ENCODE measurements at regions not wholly inside any gene's neighbourhood (a gene's known extent, or its start where the extent isn't known, plus 50 kb on each side); places are given as distances from the start of the nearest gene placed in this dataset.

DNA sequence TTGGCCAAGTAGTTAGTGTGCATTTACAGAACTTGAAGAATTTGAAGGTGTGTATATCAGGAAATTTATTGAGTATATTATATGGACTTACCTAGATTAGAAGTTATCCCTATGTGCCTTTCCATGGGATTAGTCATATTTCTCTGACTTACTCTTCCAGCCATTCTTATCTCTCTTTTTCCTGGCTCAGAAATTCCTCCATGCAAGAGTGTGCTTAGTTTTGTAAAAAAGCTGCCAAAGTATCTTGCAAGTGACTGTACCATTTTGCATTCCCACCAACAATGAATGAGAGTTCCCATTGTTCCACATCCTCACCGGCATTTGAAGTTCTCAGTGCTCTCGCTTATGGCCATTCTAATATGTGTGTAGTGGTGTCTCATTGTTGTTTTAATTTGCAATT lies 82.2 kb upstream of the GUCA2B start:
- H3K36me3 ChIP-seq (ENCODE audit: insufficient read depth, low read length): no peaks in the 10 kb centered on the region
- no peaks in the 10 kb centered on the region for H3F3A ChIP-seq (ENCODE audit: insufficient read depth, low read length)
- no peak overlapping the region for H3K9ac ChIP-seq (ENCODE audit: low read length)
- no peak overlapping the region for H3K4me2 ChIP-seq (ENCODE audit: low read length)
- H3K9me3 ChIP-seq (ENCODE audit: low read length): no peaks in the 10 kb centered on the region
- H3K27ac ChIP-seq (ENCODE audit: low read depth, low read length, poor library complexity, severe bottlenecking): no peak overlapping the region
- H3K79me2 ChIP-seq (ENCODE audit: insufficient read depth, low read length): no peaks in the 10 kb centered on the region
- H2AFZ ChIP-seq (ENCODE audit: low read length): no peak overlapping the region
- no peak overlapping the region for H3K4me3 ChIP-seq (ENCODE audit: low read depth, low read length, poor library complexity, severe bottlenecking)
- no peaks in the 10 kb centered on the region for H3K9me2 ChIP-seq (ENCODE audit: low read depth, low read length)
- no peaks in the 10 kb centered on the region for H4K20me1 ChIP-seq (ENCODE audit: insufficient read depth, low read length)
- no peaks in the 10 kb centered on the region for H3K4me1 ChIP-seq (ENCODE audit: insufficient read depth, low read length, severe bottlenecking)
- no peaks in the 10 kb centered on the region for H3K27me3 ChIP-seq (ENCODE audit: insufficient read depth, low read length)
- TF ChIP-seq EZH2 (IDR thresholded peaks at IDR 0.05; ENCODE audit: borderline replicate concordance, low read length): no peak
- TF ChIP-seq, protein P1, sequence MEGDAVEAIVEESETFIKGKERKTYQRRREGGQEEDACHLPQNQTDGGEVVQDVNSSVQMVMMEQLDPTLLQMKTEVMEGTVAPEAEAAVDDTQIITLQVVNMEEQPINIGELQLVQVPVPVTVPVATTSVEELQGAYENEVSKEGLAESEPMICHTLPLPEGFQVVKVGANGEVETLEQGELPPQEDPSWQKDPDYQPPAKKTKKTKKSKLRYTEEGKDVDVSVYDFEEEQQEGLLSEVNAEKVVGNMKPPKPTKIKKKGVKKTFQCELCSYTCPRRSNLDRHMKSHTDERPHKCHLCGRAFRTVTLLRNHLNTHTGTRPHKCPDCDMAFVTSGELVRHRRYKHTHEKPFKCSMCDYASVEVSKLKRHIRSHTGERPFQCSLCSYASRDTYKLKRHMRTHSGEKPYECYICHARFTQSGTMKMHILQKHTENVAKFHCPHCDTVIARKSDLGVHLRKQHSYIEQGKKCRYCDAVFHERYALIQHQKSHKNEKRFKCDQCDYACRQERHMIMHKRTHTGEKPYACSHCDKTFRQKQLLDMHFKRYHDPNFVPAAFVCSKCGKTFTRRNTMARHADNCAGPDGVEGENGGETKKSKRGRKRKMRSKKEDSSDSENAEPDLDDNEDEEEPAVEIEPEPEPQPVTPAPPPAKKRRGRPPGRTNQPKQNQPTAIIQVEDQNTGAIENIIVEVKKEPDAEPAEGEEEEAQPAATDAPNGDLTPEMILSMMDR (IDR thresholded peaks at IDR 0.05; ENCODE audit: low read length): no peak

DNA sequence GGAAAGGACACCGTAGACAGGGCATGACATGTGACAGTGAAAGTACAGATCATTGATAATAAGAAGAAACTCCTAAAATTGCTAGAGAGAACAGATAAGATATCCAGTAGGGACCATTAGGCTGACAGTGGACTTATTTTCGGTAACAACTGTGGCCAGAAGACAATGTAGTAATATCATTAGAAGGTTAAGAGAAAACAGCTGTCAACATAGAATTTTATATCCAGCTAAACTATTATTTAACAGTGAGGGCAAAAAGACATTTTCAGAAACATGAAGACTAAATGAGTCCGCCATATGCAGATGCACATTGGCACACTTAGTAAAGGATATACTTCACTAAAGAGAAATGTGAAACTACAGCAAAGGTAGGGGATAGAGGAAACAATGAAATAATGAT lies 95.4 kb upstream of the GUCA2B start:
- no peaks in the 10 kb centered on the region for H3K27me3 ChIP-seq (ENCODE audit: insufficient read depth, low read length)
- no peak overlapping the region for H3K9ac ChIP-seq (ENCODE audit: low read length)
- no peak overlapping the region for H2AFZ ChIP-seq (ENCODE audit: low read length)
- H3K9me2 ChIP-seq (ENCODE audit: low read depth, low read length): no peaks in the 10 kb centered on the region
- H3K36me3 ChIP-seq (ENCODE audit: insufficient read depth, low read length): no peaks in the 10 kb centered on the region; the same call in 1 of the 2 replicates
- TF ChIP-seq, protein P1 (IDR thresholded peaks at IDR 0.05; ENCODE audit: low read length): no peak
- no peak for TF ChIP-seq EZH2 (IDR thresholded peaks at IDR 0.05; ENCODE audit: borderline replicate concordance, low read length)
- H3K4me1 ChIP-seq (ENCODE audit: insufficient read depth, low read length, severe bottlenecking): no peaks in the 10 kb centered on the region
- H3K4me3 ChIP-seq (ENCODE audit: low read depth, low read length, poor library complexity, severe bottlenecking): no peak overlapping the region
- no peaks in the 10 kb centered on the region for H3F3A ChIP-seq (ENCODE audit: insufficient read depth, low read length)
- no peaks in the 10 kb centered on the region for H4K20me1 ChIP-seq (ENCODE audit: insufficient read depth, low read length)
- H3K9me3 ChIP-seq (ENCODE audit: low read length): peaks cover 6% of the 10 kb centered on the region
- H3K79me2 ChIP-seq (ENCODE audit: insufficient read depth, low read length): no peaks in the 10 kb centered on the region
- no peak overlapping the region for H3K4me2 ChIP-seq (ENCODE audit: low read length)
- H3K27ac ChIP-seq (ENCODE audit: low read depth, low read length, poor library complexity, severe bottlenecking): no peak overlapping the region

DNA sequence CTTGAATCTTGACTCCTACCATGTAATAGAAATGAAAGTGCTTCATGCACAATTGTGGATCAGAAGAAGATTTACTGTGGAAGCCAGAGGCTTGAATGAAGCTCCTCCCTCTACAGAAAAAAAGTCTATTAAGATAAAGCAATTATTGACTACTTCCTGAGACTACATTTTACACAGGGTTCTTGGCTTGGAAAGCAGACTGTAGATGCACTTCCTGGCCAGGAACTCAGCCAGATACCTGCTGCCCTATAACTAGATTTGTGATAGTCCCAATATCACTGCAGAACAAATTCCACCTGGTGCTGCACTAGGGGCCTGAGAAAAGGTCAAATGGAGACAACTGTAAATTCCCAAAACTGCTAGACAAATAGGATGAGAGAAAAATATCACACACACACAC lies 96.8 kb upstream of the GUCA2B start:
- Histone ChIP-seq H3K36me3 (ENCODE audit: insufficient read depth, low read length) (no peaks in the 10 kb centered on the region; the same call in 1 of the 2 replicates), H3K27ac (ENCODE audit: low read depth, low read length, poor library complexity, severe bottlenecking) (no peak overlapping the region), H3K4me1 (ENCODE audit: insufficient read depth, low read length, severe bottlenecking) (no peaks in the 10 kb centered on the region), H3K9me3 (ENCODE audit: low read length) (peaks cover 6% of the 10 kb centered on the region), H3F3A (ENCODE audit: insufficient read depth, low read length) (no peaks in the 10 kb centered on the region), H3K27me3 (ENCODE audit: insufficient read depth, low read length) (no peaks in the 10 kb centered on the region), H2AFZ (ENCODE audit: low read length) (no peak overlapping the region), H4K20me1 (ENCODE audit: insufficient read depth, low read length) (no peaks in the 10 kb centered on the region), H3K4me2 (ENCODE audit: low read length) (no peak overlapping the region), H3K9ac (ENCODE audit: low read length) (no peak overlapping the region), H3K4me3 (ENCODE audit: low read depth, low read length, poor library complexity, severe bottlenecking) (no peak overlapping the region), H3K9me2 (ENCODE audit: low read depth, low read length) (no peaks in the 10 kb centered on the region), H3K79me2 (ENCODE audit: insufficient read depth, low read length) (no peaks in the 10 kb centered on the region)
- TF ChIP-seq EZH2 (IDR thresholded peaks at IDR 0.05; ENCODE audit: borderline replicate concordance, low read length): no peak
- TF ChIP-seq, protein P1 (IDR thresholded peaks at IDR 0.05; ENCODE audit: low read length): no peak
